OCI-LY7 (cell line): ENCODE measurements at regions not wholly inside any gene's neighbourhood (a gene's known extent, or its start where the extent isn't known, plus 50 kb on each side); places are given as distances from the start of the nearest gene placed in this dataset.

Experiments used
- BruUV-seq: library from RNA; stranded (reverse); fragments of 400-500 nt; replicated peaks from 2 replicates; lab custom pipeline; 2021; lab: Mats Ljungman, UMichigan
- CTCF ChIA-PET: fragments of 300-600 bp; sonication (Branson Sonifier 250); formaldehyde crosslinking; loops from one replicate; lab custom pipeline; 2022; ENCODE audit warnings: antibody characterized with exemption; ENCODE audit not compliant: unreplicated experiment; lab: Charles Lee
- POLR2A ChIA-PET: fragments of 300-600 bp; sonication (Branson Sonifier 250); formaldehyde crosslinking; loops from one replicate; lab custom pipeline; 2022; ENCODE audit warnings: antibody characterized with exemption; lab: Charles Lee
- DNase-seq: peaks from one replicate; pipeline ENCODE4 v3.0.0-alpha.2; 2015; ENCODE audit warnings: low spot score
- H2AFZ ChIP-seq: fragments of 200-600 bp; sonication (generic), shearing (Covaris generic); 2 replicates; pipeline ENCODE4 v1.6.1; 2014; ENCODE audit warnings: mild to moderate bottlenecking, antibody characterized with exemption, low read length, moderate library complexity
- H3K27ac ChIP-seq: fragments of 200-600 bp; sonication (generic); 2 replicates; pipeline ENCODE4 v1.5.1; 2014; ENCODE audit warnings: mixed run types, low read depth, mild to moderate bottlenecking, moderate library complexity, low read length, inconsistent platforms; ENCODE audit not compliant: poor library complexity, severe bottlenecking
- H3K36me3 ChIP-seq: fragments of 200-600 bp; sonication (generic); 2 replicates; pipeline ENCODE4 v1.6.1; 2014; ENCODE audit warnings: mild to moderate bottlenecking, antibody characterized with exemption, low read length, moderate library complexity, mixed read lengths; ENCODE audit not compliant: insufficient read depth
- H3K4me1 ChIP-seq: fragments of 200-600 bp; sonication (generic); 2 replicates; pipeline ENCODE4 v1.5.1; 2014; ENCODE audit warnings: mild to moderate bottlenecking, low read length; ENCODE audit not compliant: insufficient read depth, poor library complexity, severe bottlenecking
- H3K4me2 ChIP-seq: fragments of 200-600 bp; sonication (generic); 2 replicates; pipeline ENCODE4 v1.6.1; 2014; ENCODE audit warnings: mild to moderate bottlenecking, low read length
- H3K4me3 ChIP-seq: fragments of 200-600 bp; sonication (generic); 2 replicates; pipeline ENCODE4 v1.5.1; 2014; ENCODE audit warnings: mild to moderate bottlenecking, low read depth, low read length; ENCODE audit not compliant: poor library complexity, severe bottlenecking
- H3K79me2 ChIP-seq: fragments of 200-600 bp; sonication (generic); 2 replicates; pipeline ENCODE4 v1.6.1; 2016; ENCODE audit warnings: low read depth, mild to moderate bottlenecking, low read length, moderate library complexity, mixed read lengths; ENCODE audit not compliant: insufficient read depth
- H3K9me2 ChIP-seq: fragments of 200-600 bp; sonication (generic); 2 replicates; pipeline ENCODE4 v1.6.1; 2016; ENCODE audit warnings: mild to moderate bottlenecking, low read length, mixed read lengths; ENCODE audit not compliant: insufficient read depth
- H3K9me3 ChIP-seq: fragments of 200-600 bp; sonication (generic); 2 replicates; pipeline ENCODE4 v1.6.1; 2014; ENCODE audit warnings: mild to moderate bottlenecking, mixed run types, low read length, mixed read lengths
- H4K20me1 ChIP-seq: fragments of 200-600 bp; sonication (generic); 2 replicates; pipeline ENCODE4 v1.6.1; 2014; ENCODE audit warnings: mild to moderate bottlenecking, antibody characterized with exemption, low read length, moderate library complexity, mixed read lengths; ENCODE audit not compliant: insufficient read depth
- CTCF ChIP-seq: fragments of 200-600 bp; sonication (generic); conservative IDR thresholded peaks from 2 replicates; pipeline ENCODE4 v1.5.1; 2014; ENCODE audit warnings: mild to moderate bottlenecking, antibody characterized with exemption, low read length, moderate library complexity, mixed read lengths
- EZH2phosphoT487 ChIP-seq: fragments of 200-600 bp; sonication (generic); IDR thresholded peaks from 2 replicates; pipeline ENCODE4 v1.6.1; 2018; ENCODE audit warnings: low read depth, borderline replicate concordance, mild to moderate bottlenecking, mixed run types, antibody characterized with exemption, low read length, moderate library complexity, mixed read lengths
- intact Hi-C: fragments of 100-400 bp; cut with micrococcal nuclease; formaldehyde crosslinking; loops from one replicate; pipeline ENCODE4 v1.10.0; 2022; ENCODE audit not compliant: unreplicated experiment

DNA sequence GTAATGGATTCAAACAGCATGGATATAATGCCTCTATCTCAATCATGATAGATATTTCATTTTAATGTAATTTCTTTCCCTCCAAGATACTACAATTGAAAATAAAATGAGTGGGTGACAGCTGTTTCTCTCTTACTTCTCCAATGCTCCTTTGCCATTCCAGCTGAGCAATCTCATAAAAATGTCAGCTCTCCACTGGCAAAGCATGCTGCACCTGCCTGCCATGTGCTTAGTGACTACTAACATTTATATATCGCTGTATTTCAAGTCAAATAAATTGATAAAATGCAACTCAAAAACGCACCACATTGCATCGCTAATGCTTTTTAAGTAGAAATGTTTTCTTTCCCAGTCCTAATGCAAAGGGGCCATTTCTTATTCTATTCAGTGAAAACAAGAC lies 1093.9 kb downstream of the CBLN2 start:
- Histone ChIP-seq H3K4me2 (no peak overlapping the region), H4K20me1 (no peaks in the 10 kb centered on the region), H2AFZ (no peak overlapping the region), H3K4me1 (no peaks in the 10 kb centered on the region), H3K9me3 (no peaks in the 10 kb centered on the region), H3K27ac (no peak overlapping the region), H3K36me3 (no peaks in the 10 kb centered on the region), H3K9me2 (no peaks in the 10 kb centered on the region), H3K4me3 (no peak overlapping the region), H3K79me2 (no peaks in the 10 kb centered on the region)
- ChIA-PET POLR2A (no interaction called here), CTCF (no interaction called here)
- BruUV-seq, result no TSS peak
- TF ChIP-seq CTCF (no peak), EZH2phosphoT487 (no peak)
- intact Hi-C loops, result no loop called here
- DNase-seq, result no peak

GRCh38 chr18:71443706-71444480 lies 1100.2 kb downstream of the CBLN2 start:
- POLR2A ChIA-PET, result no interaction called here
- BruUV-seq, result no TSS peak

DNA sequence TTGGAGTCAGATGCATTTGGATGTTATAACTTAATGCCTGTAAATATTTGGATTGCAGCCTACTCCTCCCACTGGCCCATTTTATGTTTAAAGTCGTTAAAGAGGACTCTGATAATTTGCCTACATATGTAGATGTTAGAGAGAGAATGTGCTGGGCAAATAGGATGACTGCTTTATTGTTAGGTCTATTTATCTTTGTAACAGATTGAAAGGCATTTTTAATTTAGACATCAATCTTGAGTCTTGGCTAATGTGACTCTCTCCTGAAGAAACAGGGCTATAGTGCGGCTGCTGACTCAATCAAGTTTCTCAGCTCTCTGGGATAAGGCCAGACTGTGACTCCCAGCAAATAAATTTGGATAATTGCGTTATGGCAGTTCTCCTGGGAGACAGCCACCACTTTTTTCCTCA lies 1101.4 kb downstream of the CBLN2 start:
- Histone ChIP-seq H3K36me3 (no peaks in the 10 kb centered on the region), H3K4me1 (no peaks in the 10 kb centered on the region), H3K9me3 (no peaks in the 10 kb centered on the region), H2AFZ (no peak overlapping the region), H3K27ac (no peak overlapping the region), H3K4me2 (no peak overlapping the region), H4K20me1 (no peaks in the 10 kb centered on the region), H3K4me3 (no peak overlapping the region), H3K9me2 (no peaks in the 10 kb centered on the region), H3K79me2 (no peaks in the 10 kb centered on the region)
- BruUV-seq, result no TSS peak
- intact Hi-C loops, result no loop called here
- no peak for TF ChIP-seq CTCF
- CTCF ChIA-PET, result no interaction called here
- POLR2A ChIA-PET, result no interaction called here
- DNase-seq, result no peak

More at GRCh38 chr18:71443706-71444480, 1100.2 kb downstream of the CBLN2 start:
- Histone ChIP-seq H2AFZ (no peak overlapping the region), H3K9me2 (no peaks in the 10 kb centered on the region), H3K27ac (no peak overlapping the region), H3K4me3 (no peak overlapping the region), H3K4me1 (no peaks in the 10 kb centered on the region), H3K4me2 (no peak overlapping the region), H3K36me3 (no peaks in the 10 kb centered on the region), H4K20me1 (no peaks in the 10 kb centered on the region), H3K79me2 (no peaks in the 10 kb centered on the region), H3K9me3 (no peaks in the 10 kb centered on the region)
- intact Hi-C loops, result no loop called here
- TF ChIP-seq EZH2phosphoT487, result no peak
- CTCF ChIA-PET, result no interaction called here
- DNase-seq, result no peak
